H1 (cell line): ENCODE measurements at regions not wholly inside any gene's neighbourhood (a gene's known extent, or its start where the extent isn't known, plus 50 kb on each side); places are given as distances from the start of the nearest gene placed in this dataset.

Experiments
- SP1 ChIP-seq: IDR thresholded peaks from 2 replicates; pipeline ENCODE4 v1.6.1; 2011; ENCODE audit warnings: low read depth, low read length
- TF ChIP-seq, protein P1 (sequence below), 3 experiments: IDR thresholded peaks; 1 replicate in 2 of 3; 2 replicates in 1 of 3; pipeline versions ENCODE4 v1.5.1 to v1.6.1; 2011; ENCODE audit warnings: low read length in 3 of 3, mild to moderate bottlenecking in 3 of 3, inconsistent platforms in 2 of 3, low read depth in 1 of 3, moderate library complexity in 1 of 3; ENCODE audit not compliant: insufficient read depth in 1 of 3; ENCODE audit errors: control extremely low read depth in 1 of 3

DNA sequence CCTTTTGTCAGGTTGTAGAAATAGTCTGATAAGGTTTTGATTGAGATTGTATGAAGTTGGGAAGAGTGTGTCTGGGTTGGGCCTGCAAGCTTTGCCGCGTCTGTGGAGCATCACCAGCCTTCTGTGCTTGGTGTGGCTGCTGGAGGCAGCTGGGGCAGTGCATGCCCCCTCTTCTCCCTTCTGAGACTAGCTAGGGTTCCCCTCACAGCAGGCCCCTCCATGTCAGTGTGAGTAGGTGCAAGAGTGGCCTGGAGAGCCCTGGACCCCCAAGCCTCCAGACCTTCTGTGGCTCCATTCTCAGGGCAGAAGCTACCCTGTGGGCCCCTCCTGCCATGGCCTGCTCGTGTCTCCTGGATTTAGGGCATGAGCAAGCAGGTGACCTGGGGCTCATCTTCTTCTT lies 914.2 kb downstream of the TBC1D22A start:
- TF ChIP-seq, protein P1, sequence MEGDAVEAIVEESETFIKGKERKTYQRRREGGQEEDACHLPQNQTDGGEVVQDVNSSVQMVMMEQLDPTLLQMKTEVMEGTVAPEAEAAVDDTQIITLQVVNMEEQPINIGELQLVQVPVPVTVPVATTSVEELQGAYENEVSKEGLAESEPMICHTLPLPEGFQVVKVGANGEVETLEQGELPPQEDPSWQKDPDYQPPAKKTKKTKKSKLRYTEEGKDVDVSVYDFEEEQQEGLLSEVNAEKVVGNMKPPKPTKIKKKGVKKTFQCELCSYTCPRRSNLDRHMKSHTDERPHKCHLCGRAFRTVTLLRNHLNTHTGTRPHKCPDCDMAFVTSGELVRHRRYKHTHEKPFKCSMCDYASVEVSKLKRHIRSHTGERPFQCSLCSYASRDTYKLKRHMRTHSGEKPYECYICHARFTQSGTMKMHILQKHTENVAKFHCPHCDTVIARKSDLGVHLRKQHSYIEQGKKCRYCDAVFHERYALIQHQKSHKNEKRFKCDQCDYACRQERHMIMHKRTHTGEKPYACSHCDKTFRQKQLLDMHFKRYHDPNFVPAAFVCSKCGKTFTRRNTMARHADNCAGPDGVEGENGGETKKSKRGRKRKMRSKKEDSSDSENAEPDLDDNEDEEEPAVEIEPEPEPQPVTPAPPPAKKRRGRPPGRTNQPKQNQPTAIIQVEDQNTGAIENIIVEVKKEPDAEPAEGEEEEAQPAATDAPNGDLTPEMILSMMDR (IDR thresholded peaks at IDR 0.05; ENCODE audit: control extremely low read depth in 1 of 3, insufficient read depth in 1 of 3, low read depth in 1 of 3, low read length in 3 of 3), result no peak
- TF ChIP-seq SP1, result no peak
